ENCODE measurements at regions not wholly inside any gene's neighbourhood (a gene's known extent, or its start where the extent isn't known, plus 50 kb on each side); places are given as distances from the start of the nearest gene placed in this dataset.

DNA sequence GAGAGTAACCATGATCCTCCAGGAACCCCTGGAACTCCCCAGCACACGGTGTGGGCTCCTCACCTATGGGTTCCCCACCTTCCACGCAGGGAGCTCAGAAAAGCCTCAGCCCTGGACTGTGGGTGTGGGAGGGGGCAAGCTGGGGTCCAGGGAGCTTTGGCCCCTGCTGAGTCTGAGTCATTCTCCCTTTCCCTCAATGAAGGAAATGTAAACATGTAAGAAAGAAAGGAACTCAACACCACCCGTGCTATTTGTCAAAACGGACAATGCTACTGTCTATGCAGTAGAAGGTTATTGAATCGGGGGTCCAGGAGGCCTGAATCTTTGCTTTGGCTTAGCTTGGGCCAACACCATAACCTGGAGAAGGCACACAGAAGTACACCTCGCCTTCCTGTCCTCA lies 222.8 kb downstream of the PMP22 start:
- DNase-seq, result no peak

DNA sequence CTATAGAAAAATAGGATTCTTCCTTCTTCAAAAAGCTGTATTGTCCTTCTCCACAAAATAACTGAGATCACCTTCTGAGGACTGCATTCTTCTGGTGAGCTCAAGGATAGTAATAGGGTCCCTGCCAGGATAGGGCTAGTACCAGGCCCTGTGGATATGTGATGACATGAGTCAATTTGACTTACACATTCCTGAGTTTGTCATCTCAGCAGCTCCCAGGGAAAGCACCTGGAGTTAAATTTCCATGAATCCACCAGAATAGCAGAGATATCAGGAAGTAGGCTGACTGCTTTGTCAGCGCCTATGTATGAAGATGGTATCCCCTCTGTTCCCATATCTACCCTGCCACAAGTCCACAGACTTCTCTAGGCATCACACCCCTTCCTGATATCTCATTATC lies 225.8 kb downstream of the PMP22 start:
- DNase-seq, result no peak

- DNase-seq, result no peak
Observed at GRCh38 chr17:15038656-15039055, 226.5 kb downstream of the PMP22 start.

- no peak for DNase-seq
Observed at GRCh38 chr17:15036238-15036637, 228.9 kb downstream of the PMP22 start.

DNA sequence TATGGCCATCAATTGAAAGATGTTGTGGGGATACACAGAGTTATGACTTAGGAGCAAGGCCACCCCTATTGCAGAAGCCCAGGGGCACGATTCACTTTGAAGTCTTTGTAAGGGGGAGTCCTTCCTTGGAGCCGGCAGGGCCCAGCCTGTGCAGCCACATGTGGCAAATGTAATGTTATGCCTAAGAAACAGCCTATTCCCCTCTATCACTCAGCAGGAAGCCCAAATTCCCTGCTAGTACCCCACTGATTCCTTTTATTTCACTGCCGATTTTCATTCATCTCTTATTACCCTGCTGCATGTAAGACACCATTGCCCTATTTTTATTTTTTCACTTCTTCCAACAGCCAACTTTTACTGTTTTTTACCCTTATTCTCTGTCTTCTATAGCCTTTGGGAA lies 233.2 kb downstream of the PMP22 start:
- DNase-seq, result no peak

DNA sequence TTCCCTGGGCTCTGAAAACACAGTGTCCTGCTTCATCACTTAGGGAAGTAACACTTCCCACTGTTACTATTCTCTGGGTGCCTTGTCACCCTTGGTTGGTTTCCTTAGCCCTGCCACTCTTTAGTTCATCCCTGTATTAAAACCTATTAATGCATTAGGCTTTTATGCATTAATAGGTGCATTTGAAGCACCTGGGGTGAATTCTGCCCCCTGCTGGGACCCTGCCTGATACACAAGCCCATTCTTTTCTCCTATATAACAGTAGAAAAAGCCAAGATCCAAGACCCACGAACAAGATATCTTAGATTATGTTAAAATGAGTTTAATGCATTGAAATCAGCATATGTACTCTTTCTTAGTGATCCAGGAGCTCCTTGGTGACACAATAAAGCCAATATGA lies 235.7 kb downstream of the PMP22 start:
- no peak for DNase-seq

- DNase-seq, result no peak
Observed at GRCh38 chr17:15027853-15028252, 237.3 kb downstream of the PMP22 start.

DNA sequence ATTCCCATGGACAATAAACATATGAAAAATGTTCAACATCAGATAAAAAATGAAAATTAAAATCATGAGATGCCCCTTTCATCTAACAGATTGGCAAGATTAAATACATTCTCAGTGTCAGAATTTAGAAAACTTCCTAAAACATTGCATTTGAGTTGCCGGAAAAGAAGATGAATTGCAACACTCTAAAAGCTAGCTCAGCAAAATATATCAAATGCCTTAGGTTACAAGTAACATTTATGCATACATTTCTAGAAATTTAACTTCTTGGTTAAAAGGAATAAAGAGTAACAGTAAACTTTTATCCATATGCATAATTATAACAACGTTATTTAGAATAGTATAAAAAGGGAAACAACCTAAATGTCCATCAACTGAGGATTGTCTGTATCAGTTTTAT lies 239.0 kb downstream of the PMP22 start:
- DNase-seq, result no peak

- DNase-seq, result no peak
Observed at GRCh38 chr17:15023589-15024336, 241.4 kb downstream of the PMP22 start.

DNA sequence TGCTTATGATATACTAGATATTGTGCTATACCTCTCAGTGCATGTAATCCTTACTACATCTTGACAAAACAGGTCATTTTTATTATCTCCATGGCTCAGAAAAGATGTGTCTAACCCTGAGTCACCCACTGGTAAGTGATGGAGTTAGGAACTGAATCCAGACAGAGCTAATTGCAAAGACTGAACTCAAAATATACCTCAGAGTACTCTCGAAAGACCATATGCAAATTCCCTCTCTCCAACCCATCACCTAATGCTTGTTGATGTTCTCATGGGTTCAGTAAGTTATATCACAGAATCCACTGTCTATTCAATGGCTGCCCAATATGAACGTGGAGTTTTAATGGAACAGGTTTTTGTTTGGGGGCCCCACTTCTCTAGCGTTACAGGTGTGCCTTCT lies 246.0 kb downstream of the PMP22 start:
- DNase-seq, result no peak

GRCh38 chr17:15012351-15012980 lies 252.7 kb downstream of the PMP22 start:
- DNase-seq, result peak; percentile 74

DNA sequence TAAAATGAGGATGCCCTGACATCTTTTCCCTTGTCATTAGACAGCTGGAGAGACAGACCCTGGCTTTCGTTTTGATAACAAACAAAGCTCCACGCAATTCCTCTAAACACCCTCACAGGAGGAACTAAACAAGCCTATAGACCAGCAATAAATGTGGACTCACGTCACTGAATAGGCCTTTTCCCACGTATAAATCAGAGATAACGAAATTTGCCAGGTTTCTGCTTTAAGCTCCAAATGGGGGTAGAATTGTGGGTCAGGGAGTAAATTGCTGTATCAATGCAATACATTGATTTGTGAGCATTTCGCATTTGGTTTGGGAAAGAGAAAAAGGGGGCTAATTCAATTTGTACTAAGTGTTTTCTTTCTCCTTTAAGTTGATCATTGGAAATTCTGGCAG lies 256.0 kb downstream of the PMP22 start:
- no peak for DNase-seq

- DNase-seq, result peak; percentile 66
Observed at GRCh38 chr17:15007147-15007553, 258.0 kb downstream of the PMP22 start.

GRCh38 chr17:15006421-15007128 lies 258.6 kb downstream of the PMP22 start:
- DNase-seq, result no peak

GRCh38 chr17:15000661-15001060 lies 264.5 kb downstream of the PMP22 start:
- no peak for DNase-seq

- DNase-seq, result no peak
Observed at GRCh38 chr17:14997290-14997689, 267.8 kb downstream of the PMP22 start.

DNA sequence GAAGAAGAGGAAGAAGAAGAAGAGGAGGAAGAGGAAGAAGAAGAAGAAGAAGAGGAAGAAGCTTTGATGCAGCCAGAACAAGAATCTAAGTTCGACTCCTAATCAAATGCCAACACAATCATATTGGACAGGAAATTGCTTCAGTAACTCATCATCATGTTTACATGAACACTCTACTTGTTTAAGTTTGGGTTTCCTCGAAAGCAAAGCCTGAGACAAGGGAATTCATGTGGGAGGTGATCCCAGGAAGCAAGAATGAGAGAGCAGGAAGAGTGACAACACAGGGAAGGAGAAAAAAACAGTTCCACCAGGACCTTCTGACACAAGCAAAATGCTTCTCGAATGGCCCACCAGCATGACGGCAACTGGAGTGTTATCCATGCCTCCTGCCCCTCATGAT lies 279.0 kb downstream of the PMP22 start:
- DNase-seq, result no peak

- DNase-seq, result no peak
Observed at GRCh38 chr17:14972844-14973243, 292.3 kb downstream of the PMP22 start.

DNA sequence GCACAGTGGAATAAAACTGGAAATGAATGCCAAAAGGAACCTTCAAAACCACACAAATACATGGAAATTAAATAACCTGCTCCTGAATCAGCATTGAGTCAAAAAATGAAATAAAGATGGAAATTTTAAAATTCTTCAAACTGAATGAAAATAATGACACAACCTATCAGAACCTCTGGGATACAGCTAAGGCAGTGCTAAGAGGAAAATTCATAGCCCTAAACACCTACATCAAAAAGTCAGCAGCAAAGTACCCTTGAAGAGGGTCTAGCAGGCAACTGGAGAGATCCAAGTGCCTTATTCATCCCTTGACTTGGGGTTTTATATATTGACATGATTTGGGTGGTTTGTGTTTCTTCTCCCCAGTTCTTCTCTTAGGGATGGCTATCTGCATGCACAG lies 294.1 kb downstream of the PMP22 start:
- DNase-seq, result no peak

DNA sequence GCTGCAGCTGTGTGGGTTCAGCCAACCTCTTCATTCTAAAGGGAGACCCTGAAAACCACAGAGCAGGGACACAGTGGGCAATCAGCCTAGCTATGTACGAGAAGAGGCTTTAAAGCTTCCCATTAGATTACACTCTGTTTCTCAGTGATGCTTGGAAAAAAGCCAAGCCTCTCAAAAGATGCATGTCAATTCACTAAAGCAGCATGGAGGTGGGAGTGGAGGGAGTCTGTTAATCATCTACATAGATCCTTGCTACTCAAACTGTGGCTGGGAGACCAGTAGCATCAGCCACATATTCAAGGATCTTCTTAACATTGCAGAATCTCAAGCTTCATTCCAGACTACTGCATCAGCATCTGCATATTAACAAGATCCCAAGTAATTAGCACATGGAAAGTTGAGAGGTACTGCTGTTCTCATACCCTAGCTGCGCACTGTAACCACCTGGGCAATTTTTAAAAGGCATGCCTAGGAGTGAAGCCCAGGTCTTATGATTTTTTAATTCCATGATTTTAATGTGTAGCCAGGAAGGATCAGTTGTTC lies 305.9 kb downstream of the PMP22 start:
- no peak for DNase-seq

GRCh38 chr17:14953405-14953804 lies 311.7 kb downstream of the PMP22 start:
- DNase-seq, result no peak

DNA sequence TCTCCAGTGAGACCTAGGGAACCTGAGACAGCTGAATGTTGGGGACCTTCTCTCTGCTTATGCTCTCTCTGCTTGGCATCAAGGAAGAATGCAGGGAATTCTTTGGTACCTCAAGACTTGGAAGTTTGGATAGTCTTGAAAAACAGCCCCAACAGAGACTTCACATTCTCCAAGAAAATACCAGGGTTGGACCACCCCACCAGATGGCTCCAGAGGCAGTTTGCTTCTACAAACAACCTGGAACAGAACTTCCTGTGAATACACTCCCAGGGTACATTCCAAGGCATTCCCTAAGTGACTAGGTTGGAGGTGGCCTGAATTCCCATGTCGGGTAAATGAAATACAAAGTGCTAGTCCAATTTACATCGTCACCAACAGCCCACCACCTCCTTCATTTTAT lies 314.4 kb downstream of the PMP22 start:
- DNase-seq, result no peak

- DNase-seq, result no peak
Observed at GRCh38 chr17:14950216-14950615, 314.9 kb downstream of the PMP22 start.
